ENCODE measurements at regions not wholly inside any gene's neighbourhood (a gene's known extent, or its start where the extent isn't known, plus 50 kb on each side); places are given as distances from the start of the nearest gene placed in this dataset.

DNA sequence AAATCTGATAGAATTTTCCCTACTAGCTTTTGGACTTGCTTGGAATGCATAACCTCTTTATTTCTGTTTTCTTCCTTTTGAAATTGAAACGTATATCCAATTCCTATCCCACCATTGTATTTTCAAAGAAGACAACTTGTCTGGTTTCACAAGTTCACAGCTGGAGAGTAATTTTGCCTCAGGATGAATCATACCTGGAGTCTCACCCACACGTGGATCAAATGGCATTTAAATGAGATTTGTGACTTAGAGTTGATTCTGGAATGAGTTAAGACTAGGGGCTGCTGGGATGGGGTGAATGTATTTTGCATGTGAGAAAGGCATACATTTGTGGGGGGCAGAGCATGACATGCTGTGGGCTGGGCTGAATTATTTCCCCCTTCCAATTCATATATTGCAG lies 516.5 kb upstream of the MGAT4C start:
- TF ChIP-seq, protein P1, sequence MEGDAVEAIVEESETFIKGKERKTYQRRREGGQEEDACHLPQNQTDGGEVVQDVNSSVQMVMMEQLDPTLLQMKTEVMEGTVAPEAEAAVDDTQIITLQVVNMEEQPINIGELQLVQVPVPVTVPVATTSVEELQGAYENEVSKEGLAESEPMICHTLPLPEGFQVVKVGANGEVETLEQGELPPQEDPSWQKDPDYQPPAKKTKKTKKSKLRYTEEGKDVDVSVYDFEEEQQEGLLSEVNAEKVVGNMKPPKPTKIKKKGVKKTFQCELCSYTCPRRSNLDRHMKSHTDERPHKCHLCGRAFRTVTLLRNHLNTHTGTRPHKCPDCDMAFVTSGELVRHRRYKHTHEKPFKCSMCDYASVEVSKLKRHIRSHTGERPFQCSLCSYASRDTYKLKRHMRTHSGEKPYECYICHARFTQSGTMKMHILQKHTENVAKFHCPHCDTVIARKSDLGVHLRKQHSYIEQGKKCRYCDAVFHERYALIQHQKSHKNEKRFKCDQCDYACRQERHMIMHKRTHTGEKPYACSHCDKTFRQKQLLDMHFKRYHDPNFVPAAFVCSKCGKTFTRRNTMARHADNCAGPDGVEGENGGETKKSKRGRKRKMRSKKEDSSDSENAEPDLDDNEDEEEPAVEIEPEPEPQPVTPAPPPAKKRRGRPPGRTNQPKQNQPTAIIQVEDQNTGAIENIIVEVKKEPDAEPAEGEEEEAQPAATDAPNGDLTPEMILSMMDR (IDR thresholded peaks at IDR 0.05; ENCODE audit: partially characterized antibody, unreplicated experiment), result no peak

DNA sequence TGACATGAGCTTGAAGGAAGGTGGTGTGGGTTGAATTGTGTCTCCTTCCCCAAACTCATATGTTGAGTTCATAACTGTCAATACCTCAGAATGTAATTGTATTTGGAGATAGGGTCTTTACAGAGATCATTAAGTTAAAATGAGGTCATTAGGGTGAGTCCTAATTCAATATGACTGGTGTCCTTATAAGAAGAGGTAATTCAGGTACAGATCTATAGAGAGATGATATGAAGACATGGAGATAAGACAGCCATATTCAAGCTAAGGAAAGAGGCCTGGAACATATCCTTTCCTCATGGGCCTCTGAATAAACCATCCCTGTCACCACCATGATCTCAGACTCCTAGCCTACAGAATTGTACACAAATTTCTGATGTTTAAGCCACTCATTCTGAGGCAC lies 514.7 kb upstream of the MGAT4C start:
- TF ChIP-seq, protein P1 (IDR thresholded peaks at IDR 0.05; ENCODE audit: partially characterized antibody, unreplicated experiment), result no peak

More for the DNA sequence above, 516.5 kb upstream of the MGAT4C start:
- Mint-ChIP-seq H3K4me3 (ENCODE audit: unreplicated experiment) (no peak overlapping the region), H3K9me3 (ENCODE audit: unreplicated experiment) (no peaks in the 10 kb centered on the region), H3K27ac (ENCODE audit: unreplicated experiment) (no peak overlapping the region), H3K36me3 (ENCODE audit: unreplicated experiment) (no peaks in the 10 kb centered on the region), H3K27me3 (ENCODE audit: unreplicated experiment) (no peaks in the 10 kb centered on the region), H3K4me1 (ENCODE audit: low read depth, unreplicated experiment) (no peaks in the 10 kb centered on the region)
- DNase-seq, result no peak

DNA sequence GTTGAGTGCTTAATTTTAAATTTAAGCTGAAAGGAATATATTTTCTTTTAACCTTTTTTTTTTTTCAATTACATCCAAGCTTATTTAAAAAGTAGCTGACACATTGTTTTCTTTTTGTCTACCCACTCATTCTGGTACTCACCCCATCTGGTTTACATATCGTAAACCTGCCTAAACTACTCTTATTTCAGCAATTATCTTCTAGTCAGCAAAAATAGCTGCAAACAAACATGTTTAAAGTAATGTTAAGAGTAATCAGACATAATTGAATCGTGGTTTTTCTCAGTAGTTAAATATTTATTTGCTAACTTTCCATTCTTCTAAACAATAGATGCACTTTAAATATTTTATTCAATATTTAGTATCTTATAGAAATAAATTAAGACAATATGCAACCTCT lies 492.7 kb upstream of the MGAT4C start:
- Mint-ChIP-seq H3K4me1 (ENCODE audit: low read depth, unreplicated experiment) (no peaks in the 10 kb centered on the region), H3K27me3 (ENCODE audit: unreplicated experiment) (no peaks in the 10 kb centered on the region), H3K36me3 (ENCODE audit: unreplicated experiment) (no peaks in the 10 kb centered on the region), H3K9me3 (ENCODE audit: unreplicated experiment) (no peaks in the 10 kb centered on the region), H3K27ac (ENCODE audit: unreplicated experiment) (no peak overlapping the region), H3K4me3 (ENCODE audit: unreplicated experiment) (no peak overlapping the region)
- no peak for DNase-seq
- TF ChIP-seq, protein P1 (IDR thresholded peaks at IDR 0.05; ENCODE audit: partially characterized antibody, unreplicated experiment), result no peak

More for the DNA sequence above, 514.7 kb upstream of the MGAT4C start:
- no peaks in the 10 kb centered on the region for H3K27me3 Mint-ChIP-seq (ENCODE audit: unreplicated experiment)
- H3K27ac Mint-ChIP-seq (ENCODE audit: unreplicated experiment), result no peak overlapping the region
- no peak overlapping the region for H3K4me3 Mint-ChIP-seq (ENCODE audit: unreplicated experiment)
- no peak for DNase-seq
- H3K9me3 Mint-ChIP-seq (ENCODE audit: unreplicated experiment), result no peaks in the 10 kb centered on the region
- H3K36me3 Mint-ChIP-seq (ENCODE audit: unreplicated experiment), result no peaks in the 10 kb centered on the region
- H3K4me1 Mint-ChIP-seq (ENCODE audit: low read depth, unreplicated experiment), result no peaks in the 10 kb centered on the region

DNA sequence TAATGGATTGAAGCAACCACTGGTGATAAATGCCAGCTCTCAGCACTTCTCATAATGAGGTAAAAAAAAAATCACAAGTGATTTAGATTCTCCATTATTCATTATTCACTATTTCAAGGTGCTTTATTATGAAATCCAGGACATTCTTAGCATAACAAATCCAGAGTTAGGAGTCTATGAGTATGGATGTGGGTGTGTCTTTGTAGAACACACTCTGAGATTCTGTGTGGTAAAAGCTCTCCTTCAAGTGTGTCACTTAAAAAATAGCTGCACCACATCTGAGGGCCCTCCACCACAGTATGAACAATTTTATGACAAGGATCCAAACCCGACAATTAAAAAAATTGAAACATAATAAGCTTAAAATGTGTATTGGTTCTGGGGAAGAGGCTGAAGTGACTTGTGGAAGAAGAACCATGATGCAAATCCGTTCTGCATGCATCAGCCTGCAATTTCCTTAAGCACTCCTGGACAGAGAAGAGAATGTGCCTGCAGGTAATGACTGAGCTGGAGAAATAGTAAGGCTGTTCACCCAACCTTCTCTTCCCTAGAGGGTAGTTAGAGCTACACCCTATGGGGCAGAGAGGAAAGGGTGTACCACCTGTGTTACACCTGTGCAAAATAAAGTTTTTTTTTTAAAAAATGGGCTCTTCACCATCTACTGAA lies 488.5 kb upstream of the MGAT4C start:
- Mint-ChIP-seq H3K4me1 (ENCODE audit: low read depth, unreplicated experiment) (no peaks in the 10 kb centered on the region), H3K27me3 (ENCODE audit: unreplicated experiment) (no peaks in the 10 kb centered on the region), H3K27ac (ENCODE audit: unreplicated experiment) (no peak overlapping the region), H3K36me3 (ENCODE audit: unreplicated experiment) (no peaks in the 10 kb centered on the region), H3K9me3 (ENCODE audit: unreplicated experiment) (no peaks in the 10 kb centered on the region), H3K4me3 (ENCODE audit: unreplicated experiment) (no peak overlapping the region)
- no peak for DNase-seq
- TF ChIP-seq, protein P1 (IDR thresholded peaks at IDR 0.05; ENCODE audit: partially characterized antibody, unreplicated experiment), result no peak

DNA sequence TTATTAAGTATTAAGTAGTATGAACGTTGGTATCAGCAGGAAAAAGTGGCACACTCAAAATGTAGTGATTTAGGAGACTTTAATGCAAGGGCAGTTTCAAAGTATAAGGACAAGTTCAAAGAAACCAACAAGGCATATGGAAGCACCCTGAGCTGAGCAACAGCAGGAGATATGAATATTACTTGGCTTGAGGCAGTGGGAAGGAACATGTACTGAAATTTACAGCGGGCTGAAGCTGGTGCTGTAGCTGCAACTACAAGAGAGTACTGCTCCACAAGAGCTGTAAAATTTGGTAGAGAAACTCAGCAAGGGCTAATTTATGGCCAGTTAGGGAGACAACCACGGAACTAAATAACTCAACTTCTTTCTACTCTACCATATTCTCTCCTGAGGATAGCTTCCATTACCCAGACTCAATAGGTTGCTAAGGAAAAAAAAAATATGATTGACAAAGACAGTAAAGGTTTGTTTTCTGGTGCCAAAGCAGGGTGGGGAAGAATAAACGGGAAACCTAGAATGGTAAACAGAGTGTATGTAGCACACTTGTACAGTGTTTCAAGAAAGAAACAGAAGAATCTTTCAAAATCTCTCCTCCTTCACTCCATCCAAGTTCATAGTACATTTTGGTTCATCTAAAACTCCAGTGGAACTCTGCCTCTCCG lies 487.8 kb upstream of the MGAT4C start:
- no peaks in the 10 kb centered on the region for H3K27me3 Mint-ChIP-seq (ENCODE audit: unreplicated experiment)
- H3K4me1 Mint-ChIP-seq (ENCODE audit: low read depth, unreplicated experiment), result no peaks in the 10 kb centered on the region
- no peaks in the 10 kb centered on the region for H3K9me3 Mint-ChIP-seq (ENCODE audit: unreplicated experiment)
- H3K4me3 Mint-ChIP-seq (ENCODE audit: unreplicated experiment), result no peak overlapping the region
- H3K27ac Mint-ChIP-seq (ENCODE audit: unreplicated experiment), result no peak overlapping the region
- DNase-seq, result no peak
- no peaks in the 10 kb centered on the region for H3K36me3 Mint-ChIP-seq (ENCODE audit: unreplicated experiment)
- TF ChIP-seq, protein P1 (IDR thresholded peaks at IDR 0.05; ENCODE audit: partially characterized antibody, unreplicated experiment), result no peak

All from glutamatergic neuron (in vitro differentiated cells).